ENCODE measurements at regions not wholly inside any gene's neighbourhood (a gene's known extent, or its start where the extent isn't known, plus 50 kb on each side); places are given as distances from the start of the nearest gene placed in this dataset.

- no peak for TF ChIP-seq SIN3A (conservative IDR thresholded peaks at IDR 0.05 in 1 of 2, IDR thresholded peaks at IDR 0.05 in 1 of 2; ENCODE audit: low read depth in 1 of 2, low read length in 2 of 2)
- no peak for TF ChIP-seq POLR2A (IDR thresholded peaks at IDR 0.05; ENCODE audit: control extremely low read depth in 1 of 2, low read depth in 2 of 2, low read length in 2 of 2)
- no peak for TF ChIP-seq CHD2 (IDR thresholded peaks at IDR 0.05; ENCODE audit: low read length)
- TF ChIP-seq MAX (IDR thresholded peaks at IDR 0.05) = no peak
- no peak for TF ChIP-seq CTCF (IDR thresholded peaks at IDR 0.05; ENCODE audit: control extremely low read depth in 1 of 3, insufficient read depth in 1 of 3, low read depth in 1 of 3, low read length in 3 of 3)
- no peak for TF ChIP-seq KDM4A (IDR thresholded peaks at IDR 0.05; ENCODE audit: low read depth, low read length, severe bottlenecking)
- no peak for TF ChIP-seq ASH2L (IDR thresholded peaks at IDR 0.05; ENCODE audit: low read length)
- no peak for TF ChIP-seq KDM1A (IDR thresholded peaks at IDR 0.05; ENCODE audit: borderline replicate concordance, low read length)
- no peak for TF ChIP-seq ATF2 (IDR thresholded peaks at IDR 0.05; ENCODE audit: low read length)
- TF ChIP-seq RFX5 (IDR thresholded peaks at IDR 0.05; ENCODE audit: borderline replicate concordance, low read depth, low read length) = no peak
- no peak for TF ChIP-seq HDAC6 (IDR thresholded peaks at IDR 0.05; ENCODE audit: low read depth, low read length)
- no peak for TF ChIP-seq RNF2 (IDR thresholded peaks at IDR 0.05; ENCODE audit: borderline replicate concordance, low read depth, low read length, missing control alignments, poor library complexity, severe bottlenecking)
- no peak for TF ChIP-seq POLR2AphosphoS5 (IDR thresholded peaks at IDR 0.05; ENCODE audit: low read depth, low read length)
- TF ChIP-seq SUZ12 (IDR thresholded peaks at IDR 0.05; ENCODE audit: low read length) = no peak
Measured at GRCh38 chr5:86554638-86555037, 63.1 kb upstream of the COX7C start.

Data from H1 (cell line).